ENCODE measurements at regions not wholly inside any gene's neighbourhood (a gene's known extent, or its start where the extent isn't known, plus 50 kb on each side); places are given as distances from the start of the nearest gene placed in this dataset.
A peak's percentile ranks its signal among the peaks of the same experiment; 100 is the strongest.

DNA sequence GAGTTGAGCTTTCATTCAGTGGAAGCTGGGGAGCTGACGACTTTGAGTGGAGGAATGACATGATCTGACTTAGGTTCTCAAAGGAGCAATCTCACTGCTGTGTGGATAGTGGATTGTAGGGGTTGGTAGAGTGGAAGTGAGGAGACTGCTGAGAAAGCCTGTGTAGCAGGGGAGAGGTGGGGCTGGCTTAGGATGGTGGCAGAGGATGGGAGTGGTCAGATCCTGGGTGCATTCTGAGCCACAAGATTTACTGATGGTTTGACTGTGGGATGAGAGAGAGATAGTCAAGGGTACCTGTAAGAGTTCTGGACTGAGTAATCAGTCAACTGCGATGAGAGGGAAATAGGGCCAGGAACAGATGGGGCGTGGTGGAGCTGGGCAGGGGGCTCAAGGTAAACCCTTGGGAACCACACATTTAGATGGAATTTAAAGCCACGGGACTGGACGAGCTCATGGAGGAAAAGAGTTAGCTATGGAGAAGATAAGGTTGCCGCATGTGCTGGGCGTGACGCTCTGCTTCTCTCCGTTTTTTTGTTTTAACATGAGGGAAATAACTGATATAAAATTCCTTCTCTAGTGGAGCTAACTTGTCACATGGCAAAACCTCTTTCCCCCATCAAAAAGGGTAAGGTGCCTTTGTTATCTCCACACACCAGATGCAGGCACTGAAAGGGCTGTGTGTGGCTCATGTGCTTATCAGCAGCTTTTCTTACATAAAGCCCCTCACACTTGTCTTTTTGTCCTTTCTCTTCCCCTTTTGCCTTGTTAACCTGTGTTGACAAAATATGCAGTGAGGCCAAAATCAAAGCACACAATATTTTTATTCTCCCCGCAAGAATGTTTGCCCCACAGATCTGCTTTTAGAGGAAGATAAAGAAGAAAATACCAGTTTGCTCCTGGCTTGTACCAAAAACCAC is 379.8 kb downstream of the TSN start:
- DNase-seq, result no peak

DNA sequence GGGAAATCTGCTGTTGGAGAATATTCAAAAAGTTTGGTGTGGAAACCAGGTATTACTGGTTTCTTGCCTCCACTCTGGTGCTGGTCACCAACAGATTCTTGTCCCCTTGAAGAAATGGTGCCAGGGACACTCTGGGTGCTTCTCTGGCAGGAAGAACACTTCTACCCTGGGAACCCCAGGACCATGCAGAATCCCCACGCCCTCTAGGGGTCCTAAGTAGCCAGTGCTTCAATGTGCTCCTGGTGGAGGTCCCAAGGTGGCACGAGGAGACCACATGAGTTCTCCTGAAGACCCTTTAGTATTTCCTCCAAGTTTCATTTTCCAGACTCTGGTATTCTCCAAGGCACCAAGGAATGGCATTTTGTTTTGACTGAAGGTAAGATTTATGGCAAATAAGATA is 380.6 kb downstream of the TSN start:
- peak; percentile 21 for DNase-seq

DNA sequence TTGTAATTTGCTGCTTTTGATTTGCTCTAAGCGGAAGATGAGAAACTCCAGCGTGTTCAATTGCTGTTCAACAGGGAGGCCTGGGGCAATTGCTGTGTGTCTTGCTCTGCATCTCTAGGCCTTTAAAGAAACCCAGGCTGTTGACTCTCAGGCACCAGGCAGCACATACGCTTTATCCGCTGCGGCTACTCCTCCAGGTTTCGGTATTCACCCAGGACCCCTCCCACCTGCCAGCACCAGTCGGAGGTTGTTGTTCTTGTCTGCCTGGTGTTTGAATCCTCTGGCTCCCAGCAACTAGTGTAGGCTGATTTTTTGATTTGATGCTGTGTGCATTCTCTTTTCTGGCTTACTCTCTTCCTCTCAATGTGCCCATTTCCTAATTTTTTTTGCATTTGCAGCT is 383.1 kb downstream of the TSN start:
- DNase-seq, result no peak

DNA sequence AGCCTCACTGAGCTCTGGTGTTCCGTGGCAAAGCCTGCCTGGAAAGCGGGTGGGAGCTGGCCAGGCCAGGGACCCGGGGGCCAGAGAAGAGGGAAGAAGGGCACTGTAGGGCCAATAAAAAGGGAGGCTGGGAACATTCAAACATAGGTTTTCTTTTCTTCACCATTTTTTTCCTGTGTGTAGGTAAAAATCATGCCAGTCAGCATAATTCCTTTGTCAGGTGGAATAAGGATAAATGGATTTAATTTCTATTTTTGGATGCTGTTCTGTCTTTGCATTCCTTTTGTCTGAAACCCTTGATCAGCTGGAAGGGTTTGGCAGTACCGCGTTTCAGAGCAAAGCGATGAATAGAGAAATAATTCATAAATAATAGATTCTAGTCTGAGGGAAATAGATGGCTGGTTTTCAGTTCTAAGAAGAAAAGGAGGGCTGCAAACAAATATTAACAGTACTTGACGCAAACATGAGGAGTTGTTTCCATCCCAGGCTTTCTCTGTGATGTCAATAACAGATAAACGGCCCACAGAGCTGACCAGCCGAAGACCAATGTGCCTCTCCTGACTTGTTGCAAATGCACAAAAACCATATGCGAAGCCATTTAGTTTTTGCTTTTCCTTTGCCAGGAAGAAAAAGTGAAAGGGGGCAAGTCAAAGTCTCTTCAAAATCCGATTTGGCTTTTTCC is 384.4 kb downstream of the TSN start:
- DNase-seq, result no peak

DNA sequence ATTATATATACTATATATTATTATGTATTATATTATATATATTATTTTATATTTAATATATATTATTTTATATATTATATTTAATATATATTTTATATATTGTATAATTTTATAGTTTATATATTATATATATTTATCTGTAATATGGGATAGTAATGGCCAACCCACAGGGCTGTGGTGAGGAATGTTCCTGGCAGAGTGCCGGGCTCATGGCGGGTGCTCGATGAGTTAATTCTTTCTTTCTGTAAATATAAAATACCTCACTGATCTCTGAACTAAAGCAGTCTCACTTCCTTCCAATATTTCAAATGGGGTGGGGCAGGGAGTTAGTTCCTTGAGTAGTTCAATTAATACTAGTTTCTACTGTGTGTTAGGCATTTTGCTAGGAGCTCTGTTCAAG is 389.4 kb downstream of the TSN start:
- DNase-seq, result no peak

DNA sequence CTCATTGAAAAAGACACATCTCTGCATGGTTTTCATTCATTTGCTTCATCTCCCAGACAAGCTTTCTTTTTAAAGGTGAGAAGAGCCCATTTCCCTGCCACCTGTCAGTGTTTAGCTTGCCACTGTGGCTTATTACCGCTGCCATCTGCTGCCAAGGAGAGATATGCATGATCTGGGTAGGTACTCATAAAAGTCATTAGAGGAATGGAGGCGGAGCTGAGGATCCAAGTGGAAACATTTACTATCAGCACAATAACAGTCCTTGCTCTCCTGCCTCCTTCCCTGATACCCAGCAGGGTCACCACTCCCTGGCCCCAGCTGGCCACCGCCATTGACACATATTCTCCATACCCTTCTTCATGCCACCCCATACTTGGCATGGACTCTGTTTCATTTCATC is 390.4 kb downstream of the TSN start:
- no peak for DNase-seq

DNA sequence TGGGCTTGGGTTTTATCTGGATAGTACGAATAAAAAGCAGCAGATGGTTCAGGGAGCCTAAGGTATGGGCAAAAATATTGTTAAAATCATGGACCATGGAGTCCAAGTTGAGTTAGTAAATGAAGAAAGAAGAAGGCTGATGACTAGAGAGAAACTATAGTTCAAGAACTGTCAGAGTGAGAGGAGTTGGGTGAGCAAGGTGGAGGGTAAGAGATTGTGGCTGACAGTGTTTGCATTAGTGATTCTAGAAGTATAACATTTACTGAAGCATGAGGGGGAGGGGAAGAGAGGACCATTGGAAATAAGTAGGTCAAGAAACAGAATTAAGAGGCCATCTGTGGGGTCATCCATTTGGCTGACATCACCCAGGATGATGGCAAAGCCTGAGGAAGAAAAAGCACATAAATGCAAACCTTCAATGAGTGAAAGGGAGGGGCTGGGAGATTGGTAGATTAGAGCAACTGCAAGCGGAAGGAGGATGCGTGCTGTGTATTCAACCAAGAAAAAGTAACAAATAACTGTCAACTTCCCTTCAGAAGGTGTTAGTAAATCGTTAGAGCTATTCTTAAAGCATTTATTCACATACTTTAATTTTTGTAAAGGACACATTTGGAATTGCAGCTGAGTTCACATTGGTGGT is 392.8 kb downstream of the TSN start:
- DNase-seq, result no peak

DNA sequence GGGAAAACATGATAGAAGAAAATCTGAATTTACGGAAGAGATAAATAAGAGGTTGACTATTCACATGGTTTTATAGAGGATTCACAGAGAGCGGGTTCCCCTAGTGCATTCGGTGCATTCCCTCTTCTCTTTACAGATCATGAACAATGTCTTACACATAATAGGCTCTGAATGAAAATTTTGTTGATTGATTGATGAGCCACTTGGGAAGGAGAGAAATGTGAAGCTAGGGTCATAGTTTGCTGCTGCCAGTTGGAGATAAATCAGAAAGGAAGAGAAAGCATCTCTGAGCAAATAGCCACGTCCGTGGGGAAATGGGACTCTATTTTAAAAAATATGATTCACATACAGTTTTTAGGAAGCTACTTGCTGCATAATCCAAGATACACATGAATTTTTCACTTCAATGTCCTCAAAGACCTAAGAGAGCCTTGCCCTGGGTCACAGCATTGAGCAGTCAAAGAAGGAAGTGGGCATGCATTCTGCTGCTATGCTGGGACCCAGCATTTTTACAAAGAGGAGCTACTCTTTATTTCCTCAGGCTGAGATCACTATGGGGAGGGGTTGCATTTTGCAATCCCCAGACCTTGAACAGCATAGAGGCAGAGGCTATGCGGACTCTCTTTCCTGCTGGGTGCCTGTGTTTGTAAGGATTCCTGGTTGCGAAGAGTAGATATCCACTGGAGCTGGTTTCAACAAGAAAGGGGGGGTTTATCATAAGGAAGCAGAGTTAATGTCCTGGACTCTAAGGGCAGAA is 395.3 kb downstream of the TSN start:
- no peak for DNase-seq

DNA sequence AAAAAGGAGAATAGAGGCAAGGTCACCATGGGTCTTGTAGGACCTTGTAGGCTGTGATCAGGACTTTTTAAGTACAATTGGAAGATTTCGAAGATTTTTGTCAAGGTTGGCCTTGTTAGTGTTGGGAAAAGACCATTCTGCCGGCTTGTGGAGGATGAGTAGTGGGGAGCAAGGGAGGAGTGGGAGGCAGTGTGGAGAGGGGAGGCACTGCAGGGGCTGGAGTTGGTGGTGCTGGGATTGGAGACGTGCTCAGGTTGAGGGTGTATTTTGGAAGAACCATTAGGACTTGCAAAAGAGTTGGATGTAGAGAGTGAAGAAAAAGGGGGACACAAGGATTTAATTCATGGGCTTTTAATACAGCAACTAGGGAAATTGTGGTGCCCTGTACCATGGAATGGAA is 397.1 kb downstream of the TSN start:
- no peak for DNase-seq

DNA sequence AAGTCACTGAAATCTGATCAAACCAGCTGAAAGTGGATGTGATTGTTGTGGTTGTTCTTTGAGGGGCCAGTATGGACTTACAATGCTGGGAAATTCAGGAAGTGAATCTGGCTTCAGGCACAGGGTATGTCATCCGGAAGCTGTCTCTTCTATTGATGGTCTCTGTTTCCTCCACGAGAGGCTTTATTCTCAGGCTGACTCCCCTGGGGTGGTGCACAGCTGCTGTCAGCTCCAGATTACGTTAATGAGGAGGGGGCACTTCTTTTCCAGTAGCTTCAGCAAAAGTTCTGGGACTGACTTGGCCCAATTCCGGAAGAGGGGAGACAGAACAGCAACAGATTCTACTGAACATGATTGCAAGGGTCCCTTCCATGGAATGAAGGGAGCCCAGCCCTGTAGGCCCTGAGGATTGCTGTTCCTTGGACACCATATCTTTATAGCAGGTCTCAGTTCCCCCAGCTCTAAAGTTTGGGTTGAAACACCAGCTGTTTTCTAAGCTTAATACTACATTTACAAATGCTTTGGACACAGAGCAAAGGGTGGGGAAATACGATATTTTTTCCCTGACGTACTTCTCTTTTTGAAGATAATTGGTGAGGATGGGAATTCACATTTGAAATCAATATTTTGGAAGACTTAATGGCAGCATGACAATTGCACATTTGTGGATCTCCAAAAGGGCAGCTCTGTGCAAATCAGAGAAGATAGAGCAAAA is 400.9 kb downstream of the TSN start:
- DNase-seq, result no peak

DNA sequence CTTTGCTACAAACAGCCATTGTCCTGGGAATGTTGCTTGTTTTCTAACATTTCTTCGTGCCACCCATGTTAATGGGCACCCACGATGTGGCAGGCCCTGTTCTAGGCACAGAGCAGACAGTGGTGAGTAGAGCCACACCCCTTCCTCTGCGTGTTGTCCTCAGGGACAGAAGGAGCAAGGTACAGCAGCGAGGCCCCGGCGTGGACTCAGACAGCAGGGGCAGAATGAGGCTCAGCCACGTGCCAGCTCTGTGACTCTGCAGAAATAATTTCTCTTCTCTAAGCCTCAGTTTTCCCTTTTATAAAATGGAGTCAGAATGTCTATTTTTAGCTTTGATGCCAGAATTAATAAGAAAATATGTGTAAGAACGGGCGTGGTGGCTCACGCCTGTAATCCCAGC is 401.7 kb downstream of the TSN start:
- no peak for DNase-seq

DNA sequence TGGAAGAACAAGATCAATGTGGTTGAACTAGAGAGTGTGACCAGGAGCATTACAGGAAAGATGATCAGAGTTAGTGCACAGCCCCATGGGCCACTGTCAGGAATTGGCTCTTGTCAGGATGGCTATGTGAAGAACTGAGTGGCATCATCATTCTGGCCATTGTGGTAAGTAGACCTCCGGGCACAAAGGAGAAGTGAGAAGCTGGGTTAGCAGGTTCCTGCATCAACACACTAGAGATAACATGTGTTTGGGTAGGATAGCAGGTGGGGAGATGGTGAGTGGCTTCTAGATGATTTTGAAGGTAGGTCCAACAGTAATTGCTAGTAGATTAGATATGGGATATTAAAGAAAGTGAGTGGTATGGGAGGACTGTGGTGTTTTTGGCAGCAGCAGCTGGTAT is 408.2 kb downstream of the TSN start:
- no peak for DNase-seq

DNA sequence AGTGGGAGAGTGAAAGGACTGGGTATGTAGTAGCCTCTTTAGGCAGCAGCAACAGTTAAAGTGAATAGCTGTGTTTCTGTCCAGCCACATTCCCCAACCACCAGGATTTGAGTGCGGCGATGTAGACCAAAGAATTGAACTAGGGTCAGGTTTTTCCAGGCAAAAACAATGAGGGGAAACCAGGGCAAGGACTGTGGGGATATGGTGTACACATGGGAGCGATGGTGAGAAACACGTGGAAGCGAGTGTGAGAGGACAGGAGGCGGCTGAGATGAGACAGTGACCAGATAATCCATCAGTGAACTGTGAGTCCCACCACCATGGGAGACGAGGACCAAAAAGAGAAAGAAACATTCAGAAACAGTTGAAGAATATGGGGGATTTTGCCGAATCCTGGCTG is 409.5 kb downstream of the TSN start:
- DNase-seq, result no peak

DNA sequence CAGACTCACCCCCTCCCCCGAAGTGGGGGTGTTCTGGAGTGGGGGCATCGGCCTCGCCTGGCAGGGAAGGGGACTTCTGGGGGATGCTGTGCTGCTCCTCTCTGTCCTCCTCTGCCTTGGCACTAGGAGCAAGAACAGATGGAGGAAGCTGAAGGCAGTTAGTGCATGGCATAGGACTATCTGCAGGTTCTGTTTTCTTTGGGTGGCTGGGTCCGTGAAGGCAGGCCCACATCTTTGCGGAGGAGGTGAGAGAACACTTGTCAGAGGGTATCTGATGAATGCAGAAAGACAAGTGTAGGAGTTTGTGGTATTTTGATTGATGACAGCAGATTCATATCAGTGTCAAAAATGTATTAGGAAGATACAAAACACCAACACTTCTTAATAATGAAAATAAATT is 411.4 kb downstream of the TSN start:
- no peak for DNase-seq

DNA sequence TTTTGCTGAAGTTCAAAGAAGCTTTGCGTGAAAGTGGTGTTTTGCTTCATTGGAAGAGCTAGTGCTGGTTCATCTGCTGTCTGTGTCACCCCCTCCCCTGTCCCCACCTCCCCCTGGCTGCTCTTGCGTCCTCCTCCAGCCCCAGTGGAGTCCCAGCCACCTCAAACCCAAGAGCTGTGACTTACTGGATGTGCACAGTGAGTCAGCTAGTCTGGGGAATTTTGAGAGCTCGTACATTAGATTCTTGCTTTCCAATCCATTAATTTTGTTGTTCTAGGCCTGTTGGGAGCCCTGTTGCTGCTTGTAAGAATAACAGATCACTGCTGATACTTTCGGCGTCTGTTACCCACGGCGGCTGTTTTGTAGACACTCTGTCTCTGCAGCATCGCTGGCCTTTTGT is 412.1 kb downstream of the TSN start:
- no peak for DNase-seq

DNA sequence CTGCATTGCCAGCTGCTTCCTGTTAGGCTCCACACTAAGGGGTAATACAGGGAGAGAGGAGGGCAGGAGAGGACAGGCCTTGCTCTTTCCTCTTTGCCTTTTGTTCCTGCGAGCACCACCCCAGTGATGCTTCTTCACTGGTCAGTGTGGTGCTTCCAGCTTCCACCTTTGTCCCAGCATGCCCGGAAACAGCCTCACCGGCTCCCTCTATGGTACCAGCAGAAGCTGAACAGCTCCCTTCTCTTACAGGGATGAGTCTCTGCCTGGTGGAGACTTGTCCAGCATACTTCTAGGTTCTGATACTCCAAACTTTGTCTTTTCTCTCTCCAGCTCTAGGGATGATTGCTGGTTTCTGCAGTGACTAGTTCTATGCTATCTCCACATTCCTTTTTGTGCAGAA is 413.3 kb downstream of the TSN start:
- DNase-seq, result no peak

DNA sequence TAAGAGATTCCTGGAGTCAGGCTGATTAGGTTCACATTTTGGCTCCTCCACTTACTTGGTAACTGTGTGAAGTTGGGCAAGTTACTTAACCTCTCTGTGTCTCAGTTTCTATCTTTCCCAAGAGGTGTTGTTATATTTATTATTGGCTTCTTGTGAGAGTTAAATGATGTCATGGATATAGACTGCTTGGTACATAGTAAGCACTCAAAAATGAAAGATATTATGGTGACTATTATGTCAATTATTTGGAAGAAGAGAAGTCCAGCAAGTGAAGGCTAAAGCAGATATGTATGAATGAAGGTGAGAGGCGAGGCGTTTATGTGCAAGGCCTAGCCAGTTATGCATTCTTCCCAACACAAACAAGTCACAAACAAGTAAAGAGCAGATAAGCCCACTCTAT is 417.4 kb downstream of the TSN start:
- no peak for DNase-seq

DNA sequence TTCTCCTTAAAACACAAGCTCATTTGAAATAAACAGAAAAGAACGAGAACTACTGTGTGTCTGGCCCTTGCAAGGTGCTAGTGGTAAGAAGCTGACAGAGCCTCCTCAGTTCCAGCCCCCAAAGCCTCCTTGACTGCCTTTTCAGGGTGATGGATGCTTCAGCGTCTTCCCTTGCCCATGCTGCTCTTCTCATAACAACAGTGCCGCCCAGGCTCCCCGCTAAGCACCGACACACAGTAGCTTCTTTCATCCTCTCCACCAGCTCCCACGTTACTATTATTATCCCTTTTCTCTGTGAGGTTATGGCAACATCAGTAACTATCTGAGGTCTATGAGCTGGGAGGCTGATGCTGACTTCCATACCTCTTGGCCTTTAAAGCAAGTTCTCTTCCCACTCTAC is 418.6 kb downstream of the TSN start:
- DNase-seq, result no peak

DNA sequence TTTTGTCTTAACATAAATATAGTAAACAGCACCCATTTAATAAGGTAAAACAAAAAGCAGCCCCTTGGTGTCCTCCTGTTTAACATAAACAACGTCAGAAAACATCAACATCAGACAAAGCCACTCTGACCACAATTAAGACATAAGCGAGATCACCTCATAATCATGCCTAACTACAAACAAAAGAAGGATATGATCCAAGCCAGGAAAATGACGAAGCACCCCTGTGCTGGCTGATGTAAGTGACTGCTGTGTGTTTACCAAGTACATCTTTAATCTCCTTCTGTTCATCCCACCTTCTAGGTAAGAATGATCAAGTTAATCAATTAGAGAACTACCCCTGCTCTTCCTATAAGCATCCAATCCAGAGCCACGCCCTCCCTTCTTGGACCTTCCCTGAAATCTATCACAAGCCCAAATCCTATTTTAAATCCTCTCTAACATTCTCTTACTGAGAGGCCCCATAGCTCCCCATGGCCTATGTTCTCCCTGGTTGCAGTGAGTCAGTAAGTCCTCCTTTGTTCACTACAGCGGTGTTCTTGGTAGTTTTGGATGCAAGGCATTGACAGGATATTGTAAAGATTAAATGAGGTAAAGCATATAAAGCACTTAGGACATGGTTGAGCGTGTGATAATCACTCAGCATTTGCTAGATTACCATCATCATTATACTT is 424.2 kb downstream of the TSN start:
- DNase-seq, result no peak

DNA sequence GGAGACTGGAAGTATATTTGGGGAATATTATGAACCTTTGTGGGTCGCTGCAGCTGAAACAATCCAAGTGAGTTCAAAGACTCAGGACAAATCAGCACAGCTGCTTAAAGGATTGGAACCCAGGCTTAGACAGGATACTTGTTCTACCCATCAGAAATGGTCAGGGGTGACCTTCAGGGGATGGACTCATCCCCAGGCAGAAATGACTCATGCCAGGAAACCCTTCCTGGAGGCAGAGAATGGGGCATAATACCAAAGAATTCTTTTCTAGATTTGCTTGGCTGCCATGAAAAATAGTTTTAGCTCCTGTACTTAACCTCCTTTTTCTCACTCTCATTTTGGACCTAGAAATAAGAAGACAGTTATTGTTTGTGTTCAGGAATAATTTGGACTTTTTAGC is 425.5 kb downstream of the TSN start:
- no peak for DNase-seq

DNA sequence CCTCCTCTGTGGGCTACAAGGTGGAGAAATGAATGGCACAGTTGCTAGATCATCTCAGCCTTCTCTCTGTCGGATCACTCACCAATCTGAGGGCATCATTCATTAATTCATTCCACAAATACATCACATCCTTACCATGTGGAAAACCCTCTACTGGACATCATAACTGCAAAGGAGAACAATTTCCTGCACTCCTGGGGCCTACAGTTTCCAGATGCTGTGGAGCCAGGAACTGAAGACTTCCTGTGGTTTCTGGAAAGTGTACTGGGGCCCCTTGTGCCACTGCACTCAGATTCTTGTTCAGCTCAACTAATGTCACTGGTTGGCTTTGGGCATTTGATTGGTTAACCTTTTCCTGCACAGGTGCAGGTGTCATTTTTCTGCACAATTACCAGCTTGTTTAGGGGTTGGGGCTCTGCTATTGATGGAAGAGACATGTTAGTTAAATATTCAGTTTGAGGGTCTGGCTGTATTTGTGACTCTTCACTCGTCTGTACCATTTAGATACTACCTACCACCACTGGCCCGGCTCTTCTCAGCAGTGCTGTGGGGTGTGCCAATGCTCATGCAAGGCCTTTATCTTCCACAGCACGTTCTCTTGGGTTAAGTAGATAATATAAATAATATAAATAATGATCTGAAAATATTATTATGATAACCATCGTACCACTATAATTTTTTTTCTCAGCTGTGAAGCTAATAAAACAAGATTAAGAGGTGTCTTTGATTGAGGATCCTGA is 427.3 kb downstream of the TSN start:
- no peak for DNase-seq

Measured in CD4-positive, alpha-beta T cell treated with Interleukin-6 for 4 hours (primary cell).